HEK293T (cell line): ENCODE measurements at regions not wholly inside any gene's neighbourhood (a gene's known extent, or its start where the extent isn't known, plus 50 kb on each side); places are given as distances from the start of the nearest gene placed in this dataset.
"Not testable (repeated sequence)": the region's sequence is repeated elsewhere in the genome, so short reads cannot be mapped to it uniquely, and the experiment has no call there.

Source experiments
- CTCF ChIA-PET: fragments of 350-600 bp; formaldehyde crosslinking; extraction: SDS; loops from one replicate; lab custom pipeline; 2021; ENCODE audit warnings: antibody characterized with exemption, inconsistent platforms; lab: Yijun Ruan, JAX
- POLR2A ChIA-PET: fragments of 350-600 bp; formaldehyde crosslinking; extraction: SDS; loops from one replicate; lab custom pipeline; 2020; ENCODE audit warnings: antibody characterized with exemption, inconsistent platforms; lab: Yijun Ruan, JAX
- DNase-seq: peaks from one replicate; pipeline ENCODE4 v3.0.0; 2012; ENCODE audit warnings: mixed read lengths; ENCODE audit errors: extremely low spot score
- ARNT ChIP-seq: fragments of 450-650 bp; IDR thresholded peaks from 2 replicates; pipeline ENCODE4 v1.6.1; 2017; ENCODE audit warnings: mild to moderate bottlenecking
- BHLHE40 ChIP-seq: fragments of 450-650 bp; IDR thresholded peaks from 2 replicates; pipeline ENCODE4 v1.6.1; 2016; ENCODE audit warnings: mild to moderate bottlenecking, moderate library complexity, borderline replicate concordance
- CTBP1 ChIP-seq: fragments of 450-650 bp; IDR thresholded peaks from 2 replicates; pipeline ENCODE4 v1.6.1; 2016; ENCODE audit warnings: borderline replicate concordance
- ELF4 ChIP-seq: fragments of 450-650 bp; IDR thresholded peaks from 2 replicates; pipeline ENCODE4 v1.6.1; 2017; ENCODE audit warnings: antibody characterized with exemption
- FOXA1 ChIP-seq: fragments of 450-650 bp; IDR thresholded peaks from 2 replicates; pipeline ENCODE4 v1.6.1; 2016; ENCODE audit warnings: mild to moderate bottlenecking
- FOXK2 ChIP-seq: fragments of 450-650 bp; IDR thresholded peaks from 2 replicates; pipeline ENCODE4 v1.6.1; 2016; ENCODE audit warnings: mild to moderate bottlenecking
- FOXM1 ChIP-seq: fragments of 450-650 bp; IDR thresholded peaks from 2 replicates; pipeline ENCODE4 v1.6.1; 2017; ENCODE audit warnings: mild to moderate bottlenecking, borderline replicate concordance
- HDGF ChIP-seq: fragments of 450-650 bp; IDR thresholded peaks from 2 replicates; pipeline ENCODE4 v1.6.1; 2017; ENCODE audit warnings: antibody characterized with exemption, borderline replicate concordance
- L3MBTL2 ChIP-seq: fragments of 450-650 bp; conservative IDR thresholded peaks from 2 replicates; pipeline ENCODE4 v1.6.1; 2016; ENCODE audit warnings: mild to moderate bottlenecking
- LEF1 ChIP-seq: fragments of 450-650 bp; IDR thresholded peaks from 2 replicates; pipeline ENCODE4 v1.6.1; 2017; ENCODE audit warnings: mild to moderate bottlenecking, borderline replicate concordance
- NFRKB ChIP-seq: fragments of 450-650 bp; IDR thresholded peaks from 2 replicates; pipeline ENCODE4 v1.6.1; 2016; ENCODE audit warnings: mild to moderate bottlenecking, moderate library complexity
- SP1 ChIP-seq: fragments of 450-650 bp; IDR thresholded peaks from 2 replicates; pipeline ENCODE4 v1.6.1; 2017
- SUZ12 ChIP-seq: fragments of 450-650 bp; IDR thresholded peaks from 2 replicates; pipeline ENCODE4 v1.6.1; 2016; ENCODE audit warnings: mild to moderate bottlenecking
- TARDBP ChIP-seq: fragments of 450-650 bp; IDR thresholded peaks from 2 replicates; pipeline ENCODE4 v1.6.1; 2016
- ZNF384 ChIP-seq: fragments of 450-650 bp; IDR thresholded peaks from 2 replicates; pipeline ENCODE4 v1.6.1; 2016
- TF ChIP-seq, protein P1 (sequence below): fragments of 450-650 bp; IDR thresholded peaks from 2 replicates; pipeline ENCODE4 v1.6.1; 2016

DNA sequence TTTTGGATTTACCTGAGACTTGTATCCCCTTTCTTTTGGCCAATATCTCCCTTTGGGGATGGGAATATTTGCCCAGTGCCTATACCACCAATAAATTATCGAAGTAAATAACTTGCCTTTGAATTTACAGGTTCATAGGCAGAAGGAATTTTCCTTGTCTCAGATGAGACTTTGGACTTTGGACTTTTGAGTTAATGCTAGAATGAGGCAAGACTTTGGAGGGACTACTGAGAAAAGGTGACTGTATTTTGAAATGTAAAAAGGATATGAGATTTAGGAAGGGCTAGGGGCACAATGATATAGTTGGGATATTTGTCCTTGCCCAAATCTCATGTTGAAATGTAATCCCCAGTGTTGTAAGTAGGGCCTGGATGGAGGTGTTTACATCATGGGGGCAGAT is 384.5 kb upstream of the GHITM start:
- no peak for DNase-seq
- POLR2A ChIA-PET, result no interaction called here
- TF ChIP-seq SUZ12, result no peak
- TF ChIP-seq ELF4, result no peak
- TF ChIP-seq SP1, result no peak
- no peak for TF ChIP-seq NFRKB
- TF ChIP-seq ZNF384, result no peak
- TF ChIP-seq, protein P1, sequence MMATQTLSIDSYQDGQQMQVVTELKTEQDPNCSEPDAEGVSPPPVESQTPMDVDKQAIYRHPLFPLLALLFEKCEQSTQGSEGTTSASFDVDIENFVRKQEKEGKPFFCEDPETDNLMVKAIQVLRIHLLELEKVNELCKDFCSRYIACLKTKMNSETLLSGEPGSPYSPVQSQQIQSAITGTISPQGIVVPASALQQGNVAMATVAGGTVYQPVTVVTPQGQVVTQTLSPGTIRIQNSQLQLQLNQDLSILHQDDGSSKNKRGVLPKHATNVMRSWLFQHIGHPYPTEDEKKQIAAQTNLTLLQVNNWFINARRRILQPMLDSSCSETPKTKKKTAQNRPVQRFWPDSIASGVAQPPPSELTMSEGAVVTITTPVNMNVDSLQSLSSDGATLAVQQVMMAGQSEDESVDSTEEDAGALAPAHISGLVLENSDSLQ, result no peak
- no peak for TF ChIP-seq LEF1
- no peak for TF ChIP-seq TARDBP
- no peak for TF ChIP-seq FOXA1
- TF ChIP-seq HDGF, result no peak
- no peak for TF ChIP-seq BHLHE40
- no peak for TF ChIP-seq CTBP1
- no peak for TF ChIP-seq FOXM1
- no peak for TF ChIP-seq ARNT
- TF ChIP-seq L3MBTL2, result no peak
- TF ChIP-seq FOXK2, result no peak
- CTCF ChIA-PET, result no interaction called here

- no peak for TF ChIP-seq ZNF384
- CTCF ChIA-PET, result no interaction called here
- no peak for DNase-seq
- POLR2A ChIA-PET, result no interaction called here
Measured at GRCh38 chr10:83760142-83760541, 379.2 kb upstream of the GHITM start.

DNA sequence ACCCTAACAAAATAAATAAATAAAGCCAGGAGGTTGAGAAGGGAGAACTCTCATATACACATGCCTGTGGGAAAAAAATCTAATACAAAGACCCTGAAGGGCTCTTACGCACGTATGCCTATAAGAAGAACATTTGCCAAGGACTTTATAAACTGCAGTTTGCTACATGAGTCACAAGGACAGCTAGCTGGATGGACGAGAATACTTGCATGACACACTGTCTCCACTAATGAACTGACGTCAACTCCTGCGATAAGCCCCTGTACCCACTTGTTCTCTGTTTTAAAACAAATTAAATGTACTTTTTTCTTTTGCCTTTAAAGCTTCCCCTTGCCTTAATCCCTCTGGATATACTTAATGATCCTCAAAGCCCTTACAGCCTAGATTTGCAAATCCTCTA is 374.6 kb upstream of the GHITM start:
- no peak for DNase-seq
- ChIA-PET POLR2A (no interaction called here), CTCF (no interaction called here)
- TF ChIP-seq FOXK2, result no peak
- no peak for TF ChIP-seq NFRKB
- TF ChIP-seq FOXA1, result no peak
- TF ChIP-seq ARNT, result no peak
- TF ChIP-seq HDGF, result no peak
- no peak for TF ChIP-seq ZNF384
- TF ChIP-seq CTBP1, result no peak
- TF ChIP-seq SUZ12, result no peak
- no peak for TF ChIP-seq SP1
- no peak for TF ChIP-seq BHLHE40
- no peak for TF ChIP-seq LEF1
- TF ChIP-seq, protein P1, result no peak
- TF ChIP-seq TARDBP, result no peak
- no peak for TF ChIP-seq L3MBTL2
- TF ChIP-seq FOXM1, result no peak
- no peak for TF ChIP-seq ELF4

GRCh38 chr10:83765731-83766130 is 373.6 kb upstream of the GHITM start:
- no peak for DNase-seq
- POLR2A ChIA-PET, result no interaction called here
- CTCF ChIA-PET, result no interaction called here
- no peak for TF ChIP-seq SUZ12

GRCh38 chr10:83769281-83769820 is 370.0 kb upstream of the GHITM start:
- TF ChIP-seq LEF1 (no peak), NFRKB (no peak), HDGF (no peak), TARDBP (no peak), ZNF384 (no peak), BHLHE40 (no peak), SUZ12 (no peak), FOXK2 (no peak), ARNT (no peak), ELF4 (no peak), L3MBTL2 (no peak), FOXA1 (no peak), CTBP1 (no peak), FOXM1 (no peak), SP1 (no peak)
- TF ChIP-seq, protein P1, result no peak
- CTCF ChIA-PET, result no interaction called here
- POLR2A ChIA-PET, result no interaction called here
- DNase-seq, result no peak

DNA sequence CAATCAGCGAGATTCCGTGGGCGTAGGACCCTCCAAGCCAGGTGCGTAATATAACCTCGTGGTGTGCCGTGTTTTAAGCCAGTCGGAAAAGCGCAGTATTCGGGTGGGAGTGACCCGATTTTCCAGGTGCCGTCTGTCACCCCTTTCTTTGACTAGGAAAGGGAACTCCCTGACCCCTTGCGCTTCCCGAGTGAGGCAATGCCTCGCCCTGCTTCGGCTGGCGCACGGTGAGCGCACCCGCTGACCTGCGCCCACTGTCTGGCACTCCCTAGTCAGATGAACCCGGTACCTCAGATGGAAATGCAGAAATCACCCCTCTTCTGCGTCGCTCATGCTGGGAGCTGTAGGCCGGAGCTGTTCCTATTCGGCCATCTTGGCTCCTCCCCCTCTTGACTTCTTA is 352.6 kb upstream of the GHITM start:
- CTCF ChIA-PET, DNase-seq, POLR2A ChIA-PET: not testable (repeated sequence)

DNA sequence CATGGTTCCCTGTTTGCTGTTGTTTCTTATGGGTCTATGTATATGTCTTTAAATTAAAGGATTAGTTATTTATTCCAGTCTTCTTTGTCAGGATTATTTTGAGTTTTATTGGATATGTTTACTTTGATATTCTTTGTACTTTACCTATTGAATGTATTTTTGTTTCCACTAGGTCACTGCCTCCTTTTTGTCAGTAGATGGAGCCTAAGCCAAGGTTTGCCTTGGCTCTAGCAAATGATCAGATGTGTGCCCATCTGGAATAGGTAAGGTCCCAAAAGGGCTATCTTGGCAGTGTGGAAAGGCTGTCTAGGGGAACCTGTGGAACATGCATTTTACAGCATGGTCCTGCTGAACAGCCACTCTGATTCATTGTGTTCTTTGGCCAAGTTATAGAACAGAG is 337.3 kb upstream of the GHITM start:
- no peak for DNase-seq
- CTCF ChIA-PET, result no interaction called here
- POLR2A ChIA-PET, result no interaction called here
- TF ChIP-seq FOXK2, result no peak
- no peak for TF ChIP-seq ARNT
- TF ChIP-seq NFRKB, result no peak
- no peak for TF ChIP-seq L3MBTL2
- TF ChIP-seq ZNF384, result no peak
